A673 (cell line): ENCODE measurements at regions not wholly inside any gene's neighbourhood (a gene's known extent, or its start where the extent isn't known, plus 50 kb on each side); places are given as distances from the start of the nearest gene placed in this dataset.

Experiments used
- BruUV-seq: library from RNA; stranded (reverse); fragments of 400-500 nt; replicated peaks from 2 replicates; lab custom pipeline; 2021; lab: Mats Ljungman, UMichigan
- CTCF ChIA-PET: fragments of 300-600 bp; sonication (Branson Sonifier 250); formaldehyde crosslinking; loops from one replicate; lab custom pipeline; 2022; ENCODE audit warnings: antibody characterized with exemption; lab: Charles Lee
- POLR2A ChIA-PET: fragments of 300-600 bp; sonication (Branson Sonifier 250); formaldehyde crosslinking; loops from one replicate; lab custom pipeline; 2022; ENCODE audit warnings: antibody characterized with exemption; ENCODE audit not compliant: low non-redundant PET; lab: Charles Lee
- DNase-seq: peaks from one replicate; pipeline ENCODE4 v3.0.0-alpha.2; 2015; ENCODE audit warnings: low spot score
- H3K27ac ChIP-seq: fragments of 200-600 bp; sonication (generic); 2 replicates; pipeline ENCODE4 v1.5.1; 2016; ENCODE audit warnings: mixed run types, low read depth, mild to moderate bottlenecking, mixed read lengths, antibody characterized with exemption, low read length; ENCODE audit not compliant: poor library complexity, severe bottlenecking
- H3K27me3 ChIP-seq: fragments of 200-600 bp; sonication (generic); replicated peaks from 2 replicates; pipeline ENCODE4 v1.6.1; 2017; ENCODE audit warnings: mixed run types, low read depth, mild to moderate bottlenecking, mixed read lengths, antibody characterized with exemption, low read length; ENCODE audit not compliant: insufficient read depth, poor library complexity
- H3K36me3 ChIP-seq: fragments of 200-600 bp; sonication (generic); 2 replicates; pipeline ENCODE4 v1.6.1; 2016; ENCODE audit warnings: mixed run types, mild to moderate bottlenecking, mixed read lengths, antibody characterized with exemption, low read length; ENCODE audit not compliant: insufficient read depth, poor library complexity, severe bottlenecking
- H3K4me1 ChIP-seq: fragments of 200-600 bp; sonication (generic); 2 replicates; pipeline ENCODE4 v1.6.1; 2017; ENCODE audit warnings: mixed run types, mild to moderate bottlenecking, mixed read lengths, antibody characterized with exemption, low read length; ENCODE audit not compliant: insufficient read depth, poor library complexity, severe bottlenecking
- H3K4me3 ChIP-seq: fragments of 200-600 bp; sonication (generic); 2 replicates; pipeline ENCODE4 v1.5.1; 2016; ENCODE audit warnings: low read depth, mixed run types, mild to moderate bottlenecking, mixed read lengths, low read length; ENCODE audit not compliant: poor library complexity, severe bottlenecking
- H3K9me3 ChIP-seq: fragments of 200-600 bp; sonication (generic); 2 replicates; pipeline ENCODE4 v1.6.1; 2016; ENCODE audit warnings: mixed run types, low read depth, mild to moderate bottlenecking, mixed read lengths, antibody characterized with exemption, low read length; ENCODE audit not compliant: poor library complexity, severe bottlenecking
- EZH2 ChIP-seq: fragments of 200-600 bp; sonication (generic); IDR thresholded peaks from 2 replicates; pipeline ENCODE4 v1.6.1; 2017; ENCODE audit warnings: borderline replicate concordance, low read depth, mild to moderate bottlenecking, mixed read lengths, antibody characterized with exemption, low read length; ENCODE audit not compliant: poor library complexity, severe bottlenecking
- intact Hi-C: fragments of 100-400 bp; cut with micrococcal nuclease; formaldehyde crosslinking; loops from one replicate; pipeline ENCODE4 v1.10.0; 2022; ENCODE audit not compliant: unreplicated experiment
- TF ChIP-seq, protein P1 (sequence below): fragments of 300-800, 200-600 bp; sonication (generic); conservative IDR thresholded peaks from 2 replicates; pipeline ENCODE4 v1.5.1; 2017; ENCODE audit warnings: low read depth, mild to moderate bottlenecking, antibody characterized with exemption, low read length, moderate library complexity, mixed read lengths

DNA sequence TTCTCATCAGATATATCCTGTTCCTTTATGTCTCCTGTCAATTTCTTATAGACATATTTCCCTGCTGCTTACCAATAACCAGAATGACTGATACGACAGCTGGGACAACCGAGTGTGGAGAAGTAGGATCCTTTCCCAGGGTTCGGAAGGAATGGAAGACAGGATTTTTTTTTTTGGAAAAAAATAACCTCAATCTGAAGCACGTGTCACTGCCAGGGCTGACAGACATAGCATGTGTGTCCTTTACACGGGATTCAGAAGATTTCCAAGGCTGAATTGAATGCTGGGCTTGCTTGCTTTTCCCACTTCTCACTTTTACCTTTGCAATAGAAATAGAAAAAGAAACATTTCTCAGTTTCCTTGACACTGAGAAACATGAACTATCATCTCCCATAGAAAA lies 245.7 kb downstream of the GRIN2B start:
- Histone ChIP-seq H3K27me3 (no peaks in the 10 kb centered on the region), H3K4me3 (no peak overlapping the region), H3K27ac (no peak overlapping the region), H3K36me3 (no peaks in the 10 kb centered on the region), H3K9me3 (no peaks in the 10 kb centered on the region), H3K4me1 (no peaks in the 10 kb centered on the region)
- POLR2A ChIA-PET, result no interaction called here
- BruUV-seq, result no TSS peak
- CTCF ChIA-PET, result no interaction called here
- intact Hi-C loops, result loop anchor here (5.0 to 10.0 kb wide), 2 partner anchors 229 to 432 kb away; no protein-coding TSS in a partner anchor
- no peak for TF ChIP-seq EZH2
- TF ChIP-seq, protein P1, sequence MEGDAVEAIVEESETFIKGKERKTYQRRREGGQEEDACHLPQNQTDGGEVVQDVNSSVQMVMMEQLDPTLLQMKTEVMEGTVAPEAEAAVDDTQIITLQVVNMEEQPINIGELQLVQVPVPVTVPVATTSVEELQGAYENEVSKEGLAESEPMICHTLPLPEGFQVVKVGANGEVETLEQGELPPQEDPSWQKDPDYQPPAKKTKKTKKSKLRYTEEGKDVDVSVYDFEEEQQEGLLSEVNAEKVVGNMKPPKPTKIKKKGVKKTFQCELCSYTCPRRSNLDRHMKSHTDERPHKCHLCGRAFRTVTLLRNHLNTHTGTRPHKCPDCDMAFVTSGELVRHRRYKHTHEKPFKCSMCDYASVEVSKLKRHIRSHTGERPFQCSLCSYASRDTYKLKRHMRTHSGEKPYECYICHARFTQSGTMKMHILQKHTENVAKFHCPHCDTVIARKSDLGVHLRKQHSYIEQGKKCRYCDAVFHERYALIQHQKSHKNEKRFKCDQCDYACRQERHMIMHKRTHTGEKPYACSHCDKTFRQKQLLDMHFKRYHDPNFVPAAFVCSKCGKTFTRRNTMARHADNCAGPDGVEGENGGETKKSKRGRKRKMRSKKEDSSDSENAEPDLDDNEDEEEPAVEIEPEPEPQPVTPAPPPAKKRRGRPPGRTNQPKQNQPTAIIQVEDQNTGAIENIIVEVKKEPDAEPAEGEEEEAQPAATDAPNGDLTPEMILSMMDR, result no peak
- no peak for DNase-seq

GRCh38 chr12:13734584-13735152 lies 246.7 kb downstream of the GRIN2B start:
- Histone ChIP-seq H3K4me3 (no peak overlapping the region), H3K9me3 (no peaks in the 10 kb centered on the region), H3K27ac (no peak overlapping the region), H3K4me1 (no peaks in the 10 kb centered on the region), H3K27me3 (no peaks in the 10 kb centered on the region), H3K36me3 (no peaks in the 10 kb centered on the region)
- no TSS peak for BruUV-seq
- CTCF ChIA-PET, result no interaction called here
- no peak for DNase-seq
- intact Hi-C loops, result loop anchor here (5.0 to 10.0 kb wide), 2 partner anchors 230 to 433 kb away; no protein-coding TSS in a partner anchor
- no peak for TF ChIP-seq EZH2
- TF ChIP-seq, protein P1, result no peak
- POLR2A ChIA-PET, result no interaction called here

DNA sequence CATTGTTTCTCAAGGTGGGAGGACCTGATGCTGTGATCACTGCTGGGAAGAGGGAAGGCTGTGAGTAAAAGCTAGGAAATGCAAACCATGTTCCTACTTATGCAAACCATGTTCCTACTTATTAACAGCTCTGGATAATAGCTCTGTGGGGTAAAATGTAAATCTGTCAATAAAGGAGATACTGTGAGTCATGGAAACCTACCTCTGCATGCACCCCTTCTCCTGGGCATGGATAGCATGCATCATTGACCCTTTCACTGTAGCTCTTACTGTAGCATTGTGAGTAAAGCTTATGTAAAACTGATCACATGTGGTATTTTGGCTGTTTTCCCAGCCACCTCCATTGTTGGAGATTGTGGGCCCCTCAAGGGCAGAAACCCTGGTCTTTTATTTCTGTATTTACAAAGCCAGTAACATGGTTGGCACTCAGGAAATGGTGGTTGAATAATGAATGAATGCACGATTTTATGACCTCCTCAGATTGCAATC lies 253.7 kb downstream of the GRIN2B start:
- Histone ChIP-seq H3K27ac (no peak overlapping the region), H3K27me3 (no peaks in the 10 kb centered on the region), H3K4me3 (no peak overlapping the region), H3K4me1 (peaks cover 10% of the 10 kb centered on the region), H3K9me3 (no peaks in the 10 kb centered on the region), H3K36me3 (no peaks in the 10 kb centered on the region)
- CTCF ChIA-PET, result no interaction called here
- no TSS peak for BruUV-seq
- TF ChIP-seq EZH2, result no peak
- TF ChIP-seq, protein P1, result no peak
- intact Hi-C loops, result no loop called here
- POLR2A ChIA-PET, result no interaction called here
- DNase-seq, result peak; percentile 91
